ENCODE measurements at regions not wholly inside any gene's neighbourhood (a gene's known extent, or its start where the extent isn't known, plus 50 kb on each side); places are given as distances from the start of the nearest gene placed in this dataset.

GRCh38 chr9:126147186-126147935, 179.3 kb upstream of the MVB12B start:
- DNase-seq = no peak
- peaks cover 23% of the 10 kb centered on the region for H3K27me3 Mint-ChIP-seq

More at GRCh38 chr9:126147186-126147935, 179.3 kb upstream of the MVB12B start:
- intact Hi-C loops (cut with micrococcal nuclease) = no loop called here
- no peak for TF ChIP-seq EZH2 (IDR thresholded peaks at IDR 0.05; ENCODE audit: borderline replicate concordance, insufficient read depth, low read depth, low read length, poor library complexity, severe bottlenecking)
- TF ChIP-seq, protein P1, sequence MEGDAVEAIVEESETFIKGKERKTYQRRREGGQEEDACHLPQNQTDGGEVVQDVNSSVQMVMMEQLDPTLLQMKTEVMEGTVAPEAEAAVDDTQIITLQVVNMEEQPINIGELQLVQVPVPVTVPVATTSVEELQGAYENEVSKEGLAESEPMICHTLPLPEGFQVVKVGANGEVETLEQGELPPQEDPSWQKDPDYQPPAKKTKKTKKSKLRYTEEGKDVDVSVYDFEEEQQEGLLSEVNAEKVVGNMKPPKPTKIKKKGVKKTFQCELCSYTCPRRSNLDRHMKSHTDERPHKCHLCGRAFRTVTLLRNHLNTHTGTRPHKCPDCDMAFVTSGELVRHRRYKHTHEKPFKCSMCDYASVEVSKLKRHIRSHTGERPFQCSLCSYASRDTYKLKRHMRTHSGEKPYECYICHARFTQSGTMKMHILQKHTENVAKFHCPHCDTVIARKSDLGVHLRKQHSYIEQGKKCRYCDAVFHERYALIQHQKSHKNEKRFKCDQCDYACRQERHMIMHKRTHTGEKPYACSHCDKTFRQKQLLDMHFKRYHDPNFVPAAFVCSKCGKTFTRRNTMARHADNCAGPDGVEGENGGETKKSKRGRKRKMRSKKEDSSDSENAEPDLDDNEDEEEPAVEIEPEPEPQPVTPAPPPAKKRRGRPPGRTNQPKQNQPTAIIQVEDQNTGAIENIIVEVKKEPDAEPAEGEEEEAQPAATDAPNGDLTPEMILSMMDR (IDR thresholded peaks at IDR 0.05) = no peak
- no peaks in the 10 kb centered on the region for H3K36me3 ChIP-seq (replicated peaks in 1 of 2; ENCODE audit: control extremely low read depth in 1 of 2, control insufficient read depth in 1 of 2, extremely low read depth in 1 of 2, insufficient read depth in 2 of 2, low read length in 1 of 2)
- ChIA-PET CTCF (interaction anchor here (2.1 kb wide), 1 partner anchor 343 kb away, joined by 11 read pairs; no protein-coding TSS in a partner anchor), POLR2A (no interaction called here)
- no peak overlapping the region for H3K4me3 Mint-ChIP-seq
- 39% methylated on average over 2 of the region's 10 CpGs for WGBS (ENCODE audit: insufficient coverage)
- H3K9ac ChIP-seq (ENCODE audit: low read length) = no peak overlapping the region
- H3K27me3 ChIP-seq (replicated peaks in 1 of 4; ENCODE audit: control extremely low read depth in 1 of 4, control insufficient read depth in 3 of 4, insufficient read depth in 4 of 4, low read length in 3 of 4) = peaks cover 0 to 14% (median 7%) of the 10 kb centered on the region in 4 experiments
- H3K9me3 ChIP-seq (ENCODE audit: control extremely low read depth in 1 of 3, control insufficient read depth in 2 of 3, insufficient read depth in 1 of 3, low read length in 2 of 3) = peaks cover 0 to 3% (median 0%) of the 10 kb centered on the region in 3 donors
- no peak overlapping the region for H3K4me2 ChIP-seq (replicated peaks; ENCODE audit: low read depth, low read length, poor library complexity, severe bottlenecking)
- no peaks in the 10 kb centered on the region for H3K9me3 Mint-ChIP-seq (ENCODE audit: insufficient read depth)
- no peak overlapping the region for H3K27ac Mint-ChIP-seq
- no peaks in the 10 kb centered on the region for H3K79me2 ChIP-seq (ENCODE audit: control insufficient read depth, insufficient read depth, low read length)
- no peak overlapping the region for H3K4me3 ChIP-seq (ENCODE audit: control extremely low read depth in 1 of 5, extremely low read depth in 1 of 5, insufficient read depth in 1 of 5, low read depth in 2 of 5, low read length in 4 of 5)
- H2AFZ ChIP-seq (ENCODE audit: insufficient read depth, low read depth, low read length, poor library complexity, severe bottlenecking) = no peak overlapping the region
- H4K20me1 ChIP-seq (ENCODE audit: control insufficient read depth, insufficient read depth, low read length, poor library complexity, severe bottlenecking) = no peaks in the 10 kb centered on the region
- H3K27ac ChIP-seq (ENCODE audit: low read length in 2 of 2) = no peak overlapping the region
- peaks cover 0 to 7% of the 10 kb centered on the region in 2 donors for H3K4me1 ChIP-seq (ENCODE audit: control insufficient read depth in 2 of 2, insufficient read depth in 2 of 2, low read length in 2 of 2)
- no peak for ATAC-seq (ENCODE audit: low read depth)
- H3K4me1 Mint-ChIP-seq = peaks cover 10% of the 10 kb centered on the region
